Kidney glomerular epithelial cell (primary cell): ENCODE measurements at regions not wholly inside any gene's neighbourhood (a gene's known extent, or its start where the extent isn't known, plus 50 kb on each side); places are given as distances from the start of the nearest gene placed in this dataset.

Experiments used
- DNase-seq: peaks from one replicate; lab custom pipeline; 2025; lab: John Stamatoyannopoulos, UW

GRCh38 chr18:57915865-57916582 is 112.9 kb upstream of the ATP8B1 start:
- no peak for DNase-seq

DNA sequence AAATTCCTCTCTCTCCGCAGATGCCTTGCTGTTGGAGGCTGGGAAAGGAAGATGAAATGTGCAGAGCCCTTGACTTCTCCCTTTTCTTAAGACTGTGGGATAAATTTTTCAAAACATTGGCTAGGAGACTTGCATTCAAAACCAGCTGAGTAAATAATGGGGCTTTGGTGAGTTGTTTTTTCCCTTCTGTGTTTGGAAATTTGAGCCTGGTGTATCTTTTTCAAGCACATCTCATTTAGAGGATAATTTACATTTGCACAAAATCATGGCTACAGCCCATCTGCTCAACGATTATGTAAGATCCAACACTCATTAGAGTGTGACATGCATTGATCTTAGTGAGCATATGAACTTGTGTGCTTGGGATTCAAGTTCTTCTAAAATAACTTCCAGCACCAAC is 112.1 kb upstream of the ATP8B1 start:
- DNase-seq = no peak

- DNase-seq = no peak
Measured at GRCh38 chr18:57913686-57914085, 110.6 kb upstream of the ATP8B1 start.

DNA sequence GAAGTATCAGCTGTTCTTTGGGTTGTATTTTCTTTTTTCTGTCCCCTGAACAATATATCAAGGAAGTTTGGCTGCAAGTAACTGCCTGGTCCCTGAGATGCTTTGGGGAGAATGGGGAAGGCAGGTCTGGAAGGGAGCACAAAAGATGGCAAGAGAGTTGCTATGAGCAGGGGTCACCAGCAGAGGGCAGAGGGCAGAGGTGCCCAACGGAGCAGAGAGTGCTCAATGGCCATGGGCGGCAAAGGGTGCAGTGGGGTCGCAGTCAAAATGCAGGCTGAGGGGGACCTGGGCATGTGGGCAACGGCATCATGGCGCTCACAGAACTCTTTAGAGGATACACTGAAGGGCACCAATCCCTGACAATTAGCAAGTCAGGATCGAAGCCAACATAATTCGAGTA is 107.7 kb upstream of the ATP8B1 start:
- no peak for DNase-seq

DNA sequence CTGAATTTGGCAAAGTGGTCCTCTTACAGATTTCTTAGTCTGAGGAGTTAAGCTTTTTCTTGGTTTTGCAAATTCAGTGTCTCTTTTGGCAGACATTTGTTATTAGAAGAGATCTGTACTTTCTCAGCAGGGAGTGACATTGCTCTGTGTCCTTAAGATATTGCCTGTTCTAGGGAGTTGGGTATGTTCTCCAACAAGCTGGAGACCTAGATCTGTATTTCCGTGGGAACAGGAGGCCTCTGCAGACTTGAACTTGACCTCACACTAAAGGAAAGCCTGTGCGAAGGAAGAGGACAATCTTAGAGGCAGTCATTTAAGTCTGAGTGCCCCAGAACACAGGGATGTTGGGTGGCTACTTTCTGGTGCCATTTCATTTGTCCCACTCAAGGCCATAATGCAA is 107.0 kb upstream of the ATP8B1 start:
- no peak for DNase-seq

DNA sequence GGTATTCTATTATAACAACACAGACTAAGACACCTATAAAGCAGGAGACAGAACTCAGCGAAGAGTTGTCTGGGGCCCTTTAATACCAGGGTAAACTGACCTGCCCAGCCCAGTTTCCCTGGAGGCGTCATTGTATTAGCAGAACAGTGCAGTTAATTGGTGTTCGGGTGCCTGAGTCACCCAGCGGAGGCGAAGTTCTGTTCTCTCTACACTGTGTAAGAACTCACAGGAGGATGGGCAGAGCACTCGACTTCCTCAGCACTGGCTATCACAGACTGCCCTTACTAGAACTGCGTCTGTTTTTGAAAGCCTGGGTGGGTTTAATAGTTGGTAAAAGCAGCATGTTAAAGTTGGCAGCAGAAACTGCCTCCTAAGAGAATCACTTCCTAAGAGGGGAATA is 106.5 kb upstream of the ATP8B1 start:
- no peak for DNase-seq

- DNase-seq = no peak
Measured at GRCh38 chr18:57908092-57908491, 105.0 kb upstream of the ATP8B1 start.

DNA sequence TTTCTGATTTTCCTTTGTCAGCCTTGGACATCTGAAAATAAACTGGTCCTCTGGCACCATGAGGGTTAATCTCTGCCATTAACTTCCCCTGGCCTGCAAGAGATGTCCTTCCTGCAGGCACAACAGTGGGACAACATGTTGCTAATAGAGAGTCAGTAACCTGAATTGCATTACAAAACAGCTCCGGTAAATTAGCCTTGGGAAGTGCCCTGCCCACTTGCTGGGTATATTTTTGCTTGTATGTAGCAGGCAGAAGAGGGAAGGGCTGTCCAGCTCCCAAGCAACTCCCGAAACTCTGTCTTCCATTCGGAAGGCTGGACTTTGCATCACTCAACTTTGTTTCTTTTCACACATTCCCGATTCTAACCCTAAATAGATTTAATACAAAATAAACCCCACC is 104.4 kb upstream of the ATP8B1 start:
- DNase-seq = no peak

- no peak for DNase-seq
Measured at GRCh38 chr18:57906852-57907251, 103.7 kb upstream of the ATP8B1 start.

- DNase-seq = no peak
Measured at GRCh38 chr18:57904535-57904934, 101.4 kb upstream of the ATP8B1 start.

- DNase-seq = no peak
Measured at GRCh38 chr18:57902721-57903120, 99.6 kb upstream of the ATP8B1 start.

- no peak for DNase-seq
Measured at GRCh38 chr18:57901825-57902589, 98.9 kb upstream of the ATP8B1 start.

- no peak for DNase-seq
Measured at GRCh38 chr18:57900906-57901435, 97.9 kb upstream of the ATP8B1 start.

- no peak for DNase-seq
Measured at GRCh38 chr18:57898506-57899124, 95.5 kb upstream of the ATP8B1 start.

- DNase-seq = no peak
Measured at GRCh38 chr18:57895182-57895581, 92.1 kb upstream of the ATP8B1 start.

DNA sequence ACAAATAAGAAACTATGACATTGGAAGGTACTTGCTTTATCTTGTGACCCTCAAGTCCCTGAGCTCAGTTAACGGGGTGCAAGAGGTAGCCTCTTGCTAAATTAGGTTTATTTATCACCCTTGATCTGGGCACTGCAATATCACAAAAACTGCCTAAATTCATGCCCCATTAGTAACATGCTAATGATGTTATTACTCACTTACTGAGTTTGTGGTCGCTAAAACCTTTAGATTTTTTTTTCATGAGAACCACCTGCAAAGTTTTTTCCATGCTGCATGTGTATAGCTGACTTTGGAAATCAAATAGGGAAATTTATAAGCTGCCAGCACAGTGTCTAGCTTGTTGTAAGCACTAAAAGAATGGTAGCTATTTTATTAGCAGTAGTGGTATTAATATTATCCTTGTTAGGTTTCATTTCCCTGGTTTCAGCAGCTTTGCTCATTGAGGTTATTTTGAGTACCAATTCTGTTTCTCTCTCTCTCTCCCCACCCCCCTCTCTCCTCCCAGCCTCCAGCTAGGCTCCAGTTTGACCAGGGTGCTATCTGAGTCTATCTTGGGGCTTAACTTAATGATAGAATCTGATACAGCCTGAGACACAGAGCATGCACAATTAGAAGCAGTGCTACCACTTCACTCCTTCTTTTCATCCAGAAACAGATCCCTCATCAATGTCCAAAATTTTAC is 88.7 kb upstream of the ATP8B1 start:
- no peak for DNase-seq

- no peak for DNase-seq
Measured at GRCh38 chr18:57890266-57890665, 87.2 kb upstream of the ATP8B1 start.

- DNase-seq = peak; percentile 18
Measured at GRCh38 chr18:57889841-57890240, 86.7 kb upstream of the ATP8B1 start.

DNA sequence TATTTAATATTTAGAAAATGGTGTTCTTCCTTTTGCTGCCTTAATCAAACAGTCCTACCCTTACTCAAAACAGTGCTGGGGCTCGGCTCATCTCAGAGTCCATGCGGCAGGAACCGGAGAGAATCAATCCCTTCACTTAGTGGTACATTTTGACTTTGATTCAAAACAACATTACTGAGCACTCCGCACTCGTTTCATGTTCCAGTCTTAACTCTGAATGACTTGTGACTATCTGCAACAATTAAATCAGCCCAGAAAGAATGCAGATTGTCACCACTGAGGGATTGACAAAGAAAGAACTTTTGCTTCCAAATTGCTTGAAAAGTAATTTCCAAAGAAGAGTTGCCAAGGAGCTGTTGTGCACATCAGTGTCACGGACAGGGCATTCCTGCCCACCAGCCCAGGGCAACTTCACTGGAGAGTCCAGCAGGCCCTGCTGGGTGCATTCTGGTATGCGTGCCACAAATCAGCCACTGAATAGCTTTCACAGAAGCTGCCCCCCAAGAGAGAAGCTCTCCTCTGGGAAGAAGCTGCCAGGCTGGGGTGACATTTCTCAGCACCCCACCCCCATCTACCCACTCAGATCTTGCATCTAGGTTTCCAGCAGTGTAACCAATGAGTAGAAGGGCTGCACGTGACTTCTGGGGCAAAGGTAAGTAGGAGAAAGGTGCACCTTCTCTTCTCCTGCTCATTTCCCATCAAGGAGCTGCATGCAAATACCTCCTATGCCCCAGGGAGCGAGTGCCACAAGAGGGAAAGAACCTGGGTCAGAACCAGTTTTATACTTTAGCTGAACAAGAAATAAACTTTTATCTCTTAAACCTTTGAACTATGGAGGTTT is 84.6 kb upstream of the ATP8B1 start:
- DNase-seq = no peak

DNA sequence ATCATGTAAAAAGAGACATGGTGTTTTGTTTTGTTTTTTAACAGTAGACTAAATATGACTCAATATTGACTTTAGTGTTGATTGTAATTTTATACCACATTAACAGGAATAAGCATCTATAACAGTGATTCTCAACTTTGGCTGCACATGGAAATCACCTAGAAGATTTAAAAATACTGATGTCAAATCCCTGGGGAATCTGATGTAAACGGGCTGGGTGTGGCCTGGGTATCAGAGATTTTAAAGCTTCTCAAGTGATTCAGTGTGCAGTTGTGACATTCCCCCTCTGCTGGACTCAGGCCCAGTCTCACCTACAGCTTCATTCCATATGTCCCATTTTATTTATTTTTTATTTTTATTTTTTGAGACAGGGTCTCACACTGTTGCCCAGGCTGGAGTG is 82.8 kb upstream of the ATP8B1 start:
- no peak for DNase-seq

DNA sequence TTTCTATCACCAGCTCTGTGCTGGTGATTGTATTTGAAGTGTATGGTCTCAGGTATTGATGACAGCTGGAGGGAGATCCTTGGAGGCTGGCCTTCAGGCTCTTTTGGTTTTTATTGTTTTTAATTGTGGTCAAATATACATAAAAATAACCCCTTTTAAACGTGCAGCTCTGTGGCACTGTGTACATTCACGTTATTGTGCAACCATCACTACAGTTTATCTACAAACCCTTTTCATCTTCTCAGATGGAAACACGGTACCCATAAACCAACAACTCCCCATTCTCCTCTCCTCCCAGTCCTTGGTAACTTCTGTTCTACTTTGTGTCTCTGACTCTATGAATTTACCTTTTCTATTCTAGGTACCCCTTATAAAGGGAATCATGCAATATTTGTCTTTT is 79.3 kb upstream of the ATP8B1 start:
- no peak for DNase-seq
